ENCODE measurements at regions not wholly inside any gene's neighbourhood (a gene's known extent, or its start where the extent isn't known, plus 50 kb on each side); places are given as distances from the start of the nearest gene placed in this dataset.
"Not testable (repeated sequence)": the region's sequence is repeated elsewhere in the genome, so short reads cannot be mapped to it uniquely, and the experiment has no call there.

GRCh38 chr17:77838748-77839697 is 119.5 kb upstream of the TNRC6C start:
- no peak for DNase-seq (ENCODE audit: low spot score)

GRCh38 chr17:77839698-77840512 is 118.6 kb upstream of the TNRC6C start:
- no peak for DNase-seq (ENCODE audit: low spot score)

- DNase-seq (ENCODE audit: low spot score): no peak
These were observed 117.9 kb upstream of the TNRC6C start for GRCh38 chr17:77840513-77841165.

- DNase-seq (ENCODE audit: low spot score): no peak
These were observed 116.6 kb upstream of the TNRC6C start for GRCh38 chr17:77841742-77842527.

GRCh38 chr17:77842528-77843147 is 115.9 kb upstream of the TNRC6C start:
- DNase-seq (ENCODE audit: low spot score): no peak

GRCh38 chr17:77843255-77843895 is 115.1 kb upstream of the TNRC6C start:
- not testable (repeated sequence) for DNase-seq (ENCODE audit: low spot score)

GRCh38 chr17:77843896-77844295 is 114.6 kb upstream of the TNRC6C start:
- no peak for DNase-seq (ENCODE audit: low spot score)

GRCh38 chr17:77844681-77845080 is 113.8 kb upstream of the TNRC6C start:
- DNase-seq (ENCODE audit: low spot score): no peak

- no peak for DNase-seq (ENCODE audit: low spot score)
These were observed 112.8 kb upstream of the TNRC6C start for GRCh38 chr17:77845541-77846225.

- DNase-seq (ENCODE audit: low spot score): no peak
These were observed 111.9 kb upstream of the TNRC6C start for GRCh38 chr17:77846531-77847085.

GRCh38 chr17:77847221-77848085 is 111.0 kb upstream of the TNRC6C start:
- DNase-seq (ENCODE audit: low spot score): no peak

- DNase-seq (ENCODE audit: low spot score): no peak
These were observed 110.2 kb upstream of the TNRC6C start for GRCh38 chr17:77848257-77848656.

- DNase-seq (ENCODE audit: low spot score): no peak
These were observed 109.3 kb upstream of the TNRC6C start for GRCh38 chr17:77849239-77849638.

GRCh38 chr17:77851921-77852320 is 106.6 kb upstream of the TNRC6C start:
- DNase-seq (ENCODE audit: low spot score): no peak

- DNase-seq (ENCODE audit: low spot score): no peak
These were observed 105.8 kb upstream of the TNRC6C start for GRCh38 chr17:77852731-77853130.

GRCh38 chr17:77853191-77853977 is 105.1 kb upstream of the TNRC6C start:
- no peak for DNase-seq (ENCODE audit: low spot score)

GRCh38 chr17:77854083-77854758 is 104.3 kb upstream of the TNRC6C start:
- DNase-seq (ENCODE audit: low spot score): no peak
